ENCODE measurements at regions not wholly inside any gene's neighbourhood (a gene's known extent, or its start where the extent isn't known, plus 50 kb on each side); places are given as distances from the start of the nearest gene placed in this dataset.

- H3K36me3 ChIP-seq (ENCODE audit: control insufficient read depth, insufficient read depth, low read length), result no peaks in the 10 kb centered on the region
- no peak overlapping the region for H3K27ac ChIP-seq (ENCODE audit: low read length)
- no peaks in the 10 kb centered on the region for H3K4me1 ChIP-seq (ENCODE audit: control insufficient read depth, insufficient read depth, low read length)
- WGBS (ENCODE audit: insufficient coverage, insufficient read length), result no CpG with 5 or more reads among the region's 3 CpGs
- H3K4me3 ChIP-seq (ENCODE audit: low read length), result no peak overlapping the region
- no peaks in the 10 kb centered on the region for H3K9me3 ChIP-seq (ENCODE audit: control insufficient read depth, insufficient read depth, low read length)
- H3K27me3 ChIP-seq (ENCODE audit: control insufficient read depth, insufficient read depth, low read length), result no peaks in the 10 kb centered on the region
- DNase-seq (ENCODE audit: low read depth, low spot score), result no peak
Observed at GRCh38 chr15:101590785-101591184, 61.4 kb downstream of the TM2D3 start.

- Histone ChIP-seq H3K27me3 (ENCODE audit: control insufficient read depth, insufficient read depth, low read length) (no peaks in the 10 kb centered on the region), H3K9me3 (ENCODE audit: control insufficient read depth, insufficient read depth, low read length) (no peaks in the 10 kb centered on the region), H3K36me3 (ENCODE audit: control insufficient read depth, insufficient read depth, low read length) (no peaks in the 10 kb centered on the region), H3K4me1 (ENCODE audit: control insufficient read depth, insufficient read depth, low read length) (no peaks in the 10 kb centered on the region), H3K4me3 (ENCODE audit: low read length) (no peak overlapping the region), H3K27ac (ENCODE audit: low read length) (no peak overlapping the region)
- DNase-seq (ENCODE audit: low read depth, low spot score), result no peak
Observed at GRCh38 chr15:101583284-101583683, 68.9 kb downstream of the TM2D3 start.

GRCh38 chr15:101580431-101580830 lies 71.8 kb downstream of the TM2D3 start:
- Histone ChIP-seq H3K4me3 (ENCODE audit: low read length) (no peak overlapping the region), H3K27me3 (ENCODE audit: control insufficient read depth, insufficient read depth, low read length) (no peaks in the 10 kb centered on the region), H3K27ac (ENCODE audit: low read length) (no peak overlapping the region), H3K4me1 (ENCODE audit: control insufficient read depth, insufficient read depth, low read length) (no peaks in the 10 kb centered on the region), H3K36me3 (ENCODE audit: control insufficient read depth, insufficient read depth, low read length) (no peaks in the 10 kb centered on the region), H3K9me3 (ENCODE audit: control insufficient read depth, insufficient read depth, low read length) (no peaks in the 10 kb centered on the region)
- no peak for DNase-seq (ENCODE audit: low read depth, low spot score)
- no CpG with 5 or more reads among the region's 11 CpGs for WGBS (ENCODE audit: insufficient coverage, insufficient read length)

GRCh38 chr15:101579631-101580163 lies 72.5 kb downstream of the TM2D3 start:
- WGBS (ENCODE audit: insufficient coverage, insufficient read length), result no CpG with 5 or more reads among the region's 8 CpGs
- H3K27me3 ChIP-seq (ENCODE audit: control insufficient read depth, insufficient read depth, low read length), result no peaks in the 10 kb centered on the region
- no peak for DNase-seq (ENCODE audit: low read depth, low spot score)

GRCh38 chr15:101578443-101578894 lies 73.7 kb downstream of the TM2D3 start:
- H3K4me3 ChIP-seq (ENCODE audit: low read length), result no peak overlapping the region
- H3K36me3 ChIP-seq (ENCODE audit: control insufficient read depth, insufficient read depth, low read length), result no peaks in the 10 kb centered on the region
- no peaks in the 10 kb centered on the region for H3K27me3 ChIP-seq (ENCODE audit: control insufficient read depth, insufficient read depth, low read length)
- peak; percentile 9 for DNase-seq (ENCODE audit: low read depth, low spot score)
- WGBS (ENCODE audit: insufficient coverage, insufficient read length), result no CpG with 5 or more reads among the region's 10 CpGs
- H3K9me3 ChIP-seq (ENCODE audit: control insufficient read depth, insufficient read depth, low read length), result no peaks in the 10 kb centered on the region
- no peaks in the 10 kb centered on the region for H3K4me1 ChIP-seq (ENCODE audit: control insufficient read depth, insufficient read depth, low read length)
- H3K27ac ChIP-seq (ENCODE audit: low read length), result no peak overlapping the region

More at GRCh38 chr15:101579631-101580163, 72.5 kb downstream of the TM2D3 start:
- Histone ChIP-seq H3K36me3 (ENCODE audit: control insufficient read depth, insufficient read depth, low read length) (no peaks in the 10 kb centered on the region), H3K4me3 (ENCODE audit: low read length) (no peak overlapping the region), H3K4me1 (ENCODE audit: control insufficient read depth, insufficient read depth, low read length) (no peaks in the 10 kb centered on the region), H3K9me3 (ENCODE audit: control insufficient read depth, insufficient read depth, low read length) (no peaks in the 10 kb centered on the region), H3K27ac (ENCODE audit: low read length) (no peak overlapping the region)

GRCh38 chr15:101573951-101574350 lies 78.2 kb downstream of the TM2D3 start:
- no peaks in the 10 kb centered on the region for H3K36me3 ChIP-seq (ENCODE audit: control insufficient read depth, insufficient read depth, low read length)
- no peak for DNase-seq (ENCODE audit: low read depth, low spot score)

GRCh38 chr15:101570241-101570640 lies 80.7 kb upstream of the PCSK6 start:
- Histone ChIP-seq H3K4me3 (ENCODE audit: low read length) (no peak overlapping the region), H3K4me1 (ENCODE audit: control insufficient read depth, insufficient read depth, low read length) (no peaks in the 10 kb centered on the region), H3K36me3 (ENCODE audit: control insufficient read depth, insufficient read depth, low read length) (no peaks in the 10 kb centered on the region), H3K27me3 (ENCODE audit: control insufficient read depth, insufficient read depth, low read length) (no peaks in the 10 kb centered on the region), H3K27ac (ENCODE audit: low read length) (no peak overlapping the region), H3K9me3 (ENCODE audit: control insufficient read depth, insufficient read depth, low read length) (no peaks in the 10 kb centered on the region)
- no peak for DNase-seq (ENCODE audit: low read depth, low spot score)

More at GRCh38 chr15:101573951-101574350, 78.2 kb downstream of the TM2D3 start:
- Histone ChIP-seq H3K27me3 (ENCODE audit: control insufficient read depth, insufficient read depth, low read length) (no peaks in the 10 kb centered on the region), H3K4me1 (ENCODE audit: control insufficient read depth, insufficient read depth, low read length) (no peaks in the 10 kb centered on the region), H3K4me3 (ENCODE audit: low read length) (no peak overlapping the region), H3K9me3 (ENCODE audit: control insufficient read depth, insufficient read depth, low read length) (no peaks in the 10 kb centered on the region), H3K27ac (ENCODE audit: low read length) (no peak overlapping the region)
- no CpG with 5 or more reads among the region's 3 CpGs for WGBS (ENCODE audit: insufficient coverage, insufficient read length)

GRCh38 chr15:101568821-101569555 lies 79.5 kb upstream of the PCSK6 start:
- Histone ChIP-seq H3K27me3 (ENCODE audit: control insufficient read depth, insufficient read depth, low read length) (no peaks in the 10 kb centered on the region), H3K4me1 (ENCODE audit: control insufficient read depth, insufficient read depth, low read length) (no peaks in the 10 kb centered on the region), H3K4me3 (ENCODE audit: low read length) (no peak overlapping the region), H3K9me3 (ENCODE audit: control insufficient read depth, insufficient read depth, low read length) (no peaks in the 10 kb centered on the region), H3K36me3 (ENCODE audit: control insufficient read depth, insufficient read depth, low read length) (no peaks in the 10 kb centered on the region), H3K27ac (ENCODE audit: low read length) (no peak overlapping the region)
- no peak for DNase-seq (ENCODE audit: low read depth, low spot score)
- no CpG with 5 or more reads among the region's 17 CpGs for WGBS (ENCODE audit: insufficient coverage, insufficient read length)

- Histone ChIP-seq H3K4me1 (ENCODE audit: control insufficient read depth, insufficient read depth, low read length) (no peaks in the 10 kb centered on the region), H3K4me3 (ENCODE audit: low read length) (no peak overlapping the region), H3K27ac (ENCODE audit: low read length) (no peak overlapping the region), H3K27me3 (ENCODE audit: control insufficient read depth, insufficient read depth, low read length) (no peaks in the 10 kb centered on the region), H3K36me3 (ENCODE audit: control insufficient read depth, insufficient read depth, low read length) (no peaks in the 10 kb centered on the region), H3K9me3 (ENCODE audit: control insufficient read depth, insufficient read depth, low read length) (no peaks in the 10 kb centered on the region)
- DNase-seq (ENCODE audit: low read depth, low spot score), result no peak
- no CpG with 5 or more reads among the region's 8 CpGs for WGBS (ENCODE audit: insufficient coverage, insufficient read length)
Observed at GRCh38 chr15:101568309-101568708, 78.8 kb upstream of the PCSK6 start.

- Histone ChIP-seq H3K36me3 (ENCODE audit: control insufficient read depth, insufficient read depth, low read length) (no peaks in the 10 kb centered on the region), H3K4me1 (ENCODE audit: control insufficient read depth, insufficient read depth, low read length) (no peaks in the 10 kb centered on the region), H3K4me3 (ENCODE audit: low read length) (no peak overlapping the region), H3K9me3 (ENCODE audit: control insufficient read depth, insufficient read depth, low read length) (no peaks in the 10 kb centered on the region), H3K27me3 (ENCODE audit: control insufficient read depth, insufficient read depth, low read length) (no peaks in the 10 kb centered on the region), H3K27ac (ENCODE audit: low read length) (no peak overlapping the region)
- no peak for DNase-seq (ENCODE audit: low read depth, low spot score)
- WGBS (ENCODE audit: insufficient coverage, insufficient read length), result no CpG with 5 or more reads among the region's 14 CpGs
Observed at GRCh38 chr15:101566748-101567488, 77.4 kb upstream of the PCSK6 start.
